ENCODE measurements at regions not wholly inside any gene's neighbourhood (a gene's known extent, or its start where the extent isn't known, plus 50 kb on each side); places are given as distances from the start of the nearest gene placed in this dataset.

- no peak for TF ChIP-seq ZZZ3 (IDR thresholded peaks at IDR 0.05; ENCODE audit: control insufficient read depth, insufficient read length, low read depth)
- TF ChIP-seq, protein P1, sequence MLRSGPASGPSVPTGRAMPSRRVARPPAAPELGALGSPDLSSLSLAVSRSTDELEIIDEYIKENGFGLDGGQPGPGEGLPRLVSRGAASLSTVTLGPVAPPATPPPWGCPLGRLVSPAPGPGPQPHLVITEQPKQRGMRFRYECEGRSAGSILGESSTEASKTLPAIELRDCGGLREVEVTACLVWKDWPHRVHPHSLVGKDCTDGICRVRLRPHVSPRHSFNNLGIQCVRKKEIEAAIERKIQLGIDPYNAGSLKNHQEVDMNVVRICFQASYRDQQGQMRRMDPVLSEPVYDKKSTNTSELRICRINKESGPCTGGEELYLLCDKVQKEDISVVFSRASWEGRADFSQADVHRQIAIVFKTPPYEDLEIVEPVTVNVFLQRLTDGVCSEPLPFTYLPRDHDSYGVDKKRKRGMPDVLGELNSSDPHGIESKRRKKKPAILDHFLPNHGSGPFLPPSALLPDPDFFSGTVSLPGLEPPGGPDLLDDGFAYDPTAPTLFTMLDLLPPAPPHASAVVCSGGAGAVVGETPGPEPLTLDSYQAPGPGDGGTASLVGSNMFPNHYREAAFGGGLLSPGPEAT (IDR thresholded peaks at IDR 0.05; ENCODE audit: low read depth): no peak
- no peak for TF ChIP-seq NFYB (IDR thresholded peaks at IDR 0.05; ENCODE audit: insufficient read depth, low read depth, low read length)
- TF ChIP-seq, protein P2, sequence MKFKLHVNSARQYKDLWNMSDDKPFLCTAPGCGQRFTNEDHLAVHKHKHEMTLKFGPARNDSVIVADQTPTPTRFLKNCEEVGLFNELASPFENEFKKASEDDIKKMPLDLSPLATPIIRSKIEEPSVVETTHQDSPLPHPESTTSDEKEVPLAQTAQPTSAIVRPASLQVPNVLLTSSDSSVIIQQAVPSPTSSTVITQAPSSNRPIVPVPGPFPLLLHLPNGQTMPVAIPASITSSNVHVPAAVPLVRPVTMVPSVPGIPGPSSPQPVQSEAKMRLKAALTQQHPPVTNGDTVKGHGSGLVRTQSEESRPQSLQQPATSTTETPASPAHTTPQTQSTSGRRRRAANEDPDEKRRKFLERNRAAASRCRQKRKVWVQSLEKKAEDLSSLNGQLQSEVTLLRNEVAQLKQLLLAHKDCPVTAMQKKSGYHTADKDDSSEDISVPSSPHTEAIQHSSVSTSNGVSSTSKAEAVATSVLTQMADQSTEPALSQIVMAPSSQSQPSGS (IDR thresholded peaks at IDR 0.05; ENCODE audit: low read length): no peak
- no peak for TF ChIP-seq TCF7 (IDR thresholded peaks at IDR 0.05; ENCODE audit: borderline replicate concordance)
- no peak for TF ChIP-seq ZNF217 (IDR thresholded peaks at IDR 0.05)
- no peak for TF ChIP-seq POU2F2 (IDR thresholded peaks at IDR 0.05; ENCODE audit: borderline replicate concordance, low read depth, low read length)
- TF ChIP-seq SRF (IDR thresholded peaks at IDR 0.05; ENCODE audit: low read depth in 2 of 2, low read length in 2 of 2): no peak
- no peak for TF ChIP-seq BACH1 (IDR thresholded peaks at IDR 0.05; ENCODE audit: borderline replicate concordance)
- no peak for TF ChIP-seq CBX5 (IDR thresholded peaks at IDR 0.05; ENCODE audit: low read depth)
- TF ChIP-seq EZH2 (IDR thresholded peaks at IDR 0.05; ENCODE audit: borderline replicate concordance, control insufficient read depth, low read depth, low read length): no peak
- TF ChIP-seq NR2F1 (conservative IDR thresholded peaks at IDR 0.05): no peak
- no peak for TF ChIP-seq KDM1A (IDR thresholded peaks at IDR 0.05; ENCODE audit: borderline replicate concordance)
- no peak for ATAC-seq
- Histone ChIP-seq H2AFZ (ENCODE audit: control insufficient read depth, low read depth, low read length) (no peak overlapping the region), H3K27me3 (replicated peaks in 1 of 2; ENCODE audit: control insufficient read depth in 2 of 2, insufficient read depth in 2 of 2, low read length in 1 of 2) (no peaks in the 10 kb centered on the region), H3K27ac (ENCODE audit: control insufficient read depth, insufficient read depth) (no peak overlapping the region), H3K4me2 (ENCODE audit: control insufficient read depth, insufficient read depth) (no peak overlapping the region), H3K4me3 (no peak overlapping the region), H3K79me2 (ENCODE audit: control insufficient read depth, insufficient read depth, low read length) (no peaks in the 10 kb centered on the region), H3K9me3 (replicated peaks; ENCODE audit: control insufficient read depth, insufficient read depth, low read length) (no peaks in the 10 kb centered on the region), H3K36me3 (ENCODE audit: control insufficient read depth in 2 of 2, insufficient read depth in 2 of 2, low read length in 1 of 2) (no peaks in the 10 kb centered on the region), H3K9ac (ENCODE audit: control insufficient read depth, insufficient read depth, low read length) (no peak overlapping the region), H4K20me1 (ENCODE audit: control insufficient read depth, insufficient read depth) (no peaks in the 10 kb centered on the region), H3K4me1 (ENCODE audit: control insufficient read depth, insufficient read depth, low read length) (no peaks in the 10 kb centered on the region)
- RAD21 ChIA-PET (ENCODE audit: unreplicated experiment): no interaction called here
- DNase-seq (ENCODE audit: low read depth, low spot score): no peak
- CTCF ChIA-PET: interaction anchor here (1.1 kb wide), 1 partner anchor 40 kb away, joined by 3 read pairs; no protein-coding TSS in a partner anchor
- FAIRE-seq: no peak
- BruUV-seq (replicated peaks): no TSS peak
- POLR2A ChIA-PET: no interaction called here
- SMC1A ChIA-PET (ENCODE audit: uncharacterized antibody, unreplicated experiment): interaction anchor here (0.9 to 1.6 kb wide), 5 partner anchors 13 to 85 kb away, joined by 3 to 6 read pairs (median 3); no protein-coding TSS in a partner anchor
- intact Hi-C loops (cut with micrococcal nuclease; ENCODE audit: unreplicated experiment): no loop called here
- in situ Hi-C loops (cut with MboI): no loop called here
Measured at GRCh38 chr1:73948055-73948454, 249.9 kb downstream of the LRRIQ3 start.
